GM23248 (cell line): ENCODE measurements at regions not wholly inside any gene's neighbourhood (a gene's known extent, or its start where the extent isn't known, plus 50 kb on each side); places are given as distances from the start of the nearest gene placed in this dataset.

Experiments used
- EZH2 ChIP-seq: fragments of 200-600 bp; sonication (generic); IDR thresholded peaks from 2 replicates; pipeline ENCODE4 v1.6.1; 2018; ENCODE audit warnings: antibody characterized with exemption, mild to moderate bottlenecking; ENCODE audit not compliant: insufficient read depth, poor library complexity, severe bottlenecking
- EZH2phosphoT487 ChIP-seq: fragments of 200-600 bp; sonication (generic); IDR thresholded peaks from 2 replicates; pipeline ENCODE4 v1.6.1; 2018; ENCODE audit warnings: antibody characterized with exemption, moderate library complexity, mild to moderate bottlenecking, low read depth; ENCODE audit not compliant: insufficient read depth

DNA sequence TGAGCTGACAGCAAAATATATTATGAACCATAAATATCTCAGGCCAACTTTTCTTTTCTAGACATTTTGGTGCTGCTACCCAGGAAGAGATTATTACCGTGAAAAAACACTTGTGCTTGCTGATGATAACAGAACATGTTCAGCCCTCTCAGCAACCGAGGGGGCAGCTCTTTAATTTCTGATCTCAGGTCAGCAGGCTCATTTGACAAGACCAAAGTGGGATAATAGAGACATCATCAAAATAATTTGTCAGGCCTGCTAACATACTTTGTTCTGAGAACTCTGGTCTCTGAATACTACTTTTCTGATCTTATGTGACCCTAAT is 645.9 kb upstream of the KCNMB2 start:
- TF ChIP-seq EZH2 (no peak), EZH2phosphoT487 (no peak)
